ENCODE measurements at regions not wholly inside any gene's neighbourhood (a gene's known extent, or its start where the extent isn't known, plus 50 kb on each side); places are given as distances from the start of the nearest gene placed in this dataset.

DNA sequence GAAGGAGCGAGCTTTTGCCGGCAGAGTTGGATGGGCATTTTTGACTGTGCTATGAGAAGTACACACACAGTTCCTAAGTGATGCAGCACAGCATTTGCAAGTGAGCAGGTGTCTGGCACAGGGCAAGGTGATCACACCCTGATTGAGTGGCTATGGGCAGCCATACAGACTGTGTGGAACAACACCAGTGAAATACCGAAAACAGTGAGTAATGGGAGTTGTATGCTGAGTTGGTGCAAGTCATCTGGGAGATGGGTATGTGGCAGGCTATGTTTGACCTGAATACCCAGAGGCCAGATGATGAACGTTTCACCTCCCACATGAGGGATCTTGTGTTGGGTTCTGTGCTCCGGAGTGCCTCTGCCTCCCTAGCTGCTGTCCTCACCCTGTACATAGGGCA is 53.5 kb upstream of the TIPARP start:
- H3K27ac ChIP-seq (ENCODE audit: low read depth in 2 of 2, low read length in 2 of 2): no peak overlapping the region
- no peaks in the 10 kb centered on the region for H3K9me3 ChIP-seq (ENCODE audit: control insufficient read depth in 2 of 2, low read length in 2 of 2)
- H3K4me1 ChIP-seq (ENCODE audit: control insufficient read depth in 2 of 2, insufficient read depth in 2 of 2, low read length in 2 of 2): no peaks in the 10 kb centered on the region
- no peak overlapping the region for H3K9ac ChIP-seq (ENCODE audit: low read depth in 1 of 2, low read length in 2 of 2)
- H3K36me3 ChIP-seq (ENCODE audit: control insufficient read depth in 2 of 2, insufficient read depth in 2 of 2, low read length in 2 of 2): no peaks in the 10 kb centered on the region
- no peaks in the 10 kb centered on the region for H3K27me3 ChIP-seq (ENCODE audit: control insufficient read depth in 2 of 2, insufficient read depth in 2 of 2, low read length in 2 of 2)
- H3K4me3 ChIP-seq (ENCODE audit: low read length in 2 of 2): no peak overlapping the region

DNA sequence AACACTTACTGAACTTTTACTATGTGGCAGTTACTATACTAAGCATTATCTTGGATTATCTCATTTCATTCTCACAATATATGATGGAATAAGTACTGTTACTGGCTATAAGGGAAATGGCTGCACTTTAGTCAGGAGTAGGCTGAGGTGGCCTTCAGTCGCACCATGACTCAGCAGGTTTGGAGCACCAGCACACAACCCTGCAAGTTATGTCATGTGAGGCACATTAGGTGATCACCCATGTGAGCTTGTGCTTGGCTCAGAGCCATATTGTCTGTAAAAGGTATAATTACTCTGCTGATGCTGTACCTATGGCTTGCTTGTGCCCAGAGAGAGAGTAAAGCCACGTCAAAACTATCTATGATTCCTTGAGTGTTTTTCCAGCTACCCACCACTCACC is 54.1 kb upstream of the TIPARP start:
- no peaks in the 10 kb centered on the region for H3K9me3 ChIP-seq (ENCODE audit: control insufficient read depth in 2 of 2, low read length in 2 of 2)
- H3K27ac ChIP-seq (ENCODE audit: low read depth in 2 of 2, low read length in 2 of 2): no peak overlapping the region
- no peak overlapping the region for H3K9ac ChIP-seq (ENCODE audit: low read depth in 1 of 2, low read length in 2 of 2)

DNA sequence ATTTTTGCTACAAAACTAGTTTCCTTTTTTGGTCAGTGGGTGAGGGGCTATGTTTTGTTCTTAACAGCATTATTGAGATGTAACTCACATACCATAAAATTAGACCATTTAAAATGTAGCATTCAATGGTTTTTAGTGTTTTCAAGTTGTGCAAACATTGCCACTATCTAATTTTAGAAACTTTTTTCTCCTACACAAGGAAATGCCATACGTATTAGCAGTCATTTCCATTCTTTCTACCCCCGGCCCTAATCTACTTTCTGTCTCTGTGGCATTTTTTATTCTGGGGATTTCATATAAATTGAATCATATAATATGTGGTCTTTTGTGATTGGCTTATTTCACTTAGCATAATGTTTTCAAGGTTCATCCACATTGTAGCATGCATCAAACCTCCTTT is 55.0 kb upstream of the TIPARP start:
- no peaks in the 10 kb centered on the region for H3K9me3 ChIP-seq (ENCODE audit: control insufficient read depth in 2 of 2, low read length in 2 of 2)
- H3K4me1 ChIP-seq (ENCODE audit: control insufficient read depth in 2 of 2, insufficient read depth in 2 of 2, low read length in 2 of 2): no peaks in the 10 kb centered on the region
- H3K4me3 ChIP-seq (ENCODE audit: low read length in 2 of 2): no peak overlapping the region
- no peaks in the 10 kb centered on the region for H3K36me3 ChIP-seq (ENCODE audit: control insufficient read depth in 2 of 2, insufficient read depth in 2 of 2, low read length in 2 of 2)
- H3K27me3 ChIP-seq (ENCODE audit: control insufficient read depth in 2 of 2, insufficient read depth in 2 of 2, low read length in 2 of 2): no peaks in the 10 kb centered on the region
- no peak overlapping the region for H3K27ac ChIP-seq (ENCODE audit: low read depth in 2 of 2, low read length in 2 of 2)
- no peak overlapping the region for H3K9ac ChIP-seq (ENCODE audit: low read depth in 1 of 2, low read length in 2 of 2)

More for the DNA sequence above, 54.1 kb upstream of the TIPARP start:
- no peaks in the 10 kb centered on the region for H3K36me3 ChIP-seq (ENCODE audit: control insufficient read depth in 2 of 2, insufficient read depth in 2 of 2, low read length in 2 of 2)
- no peak overlapping the region for H3K4me3 ChIP-seq (ENCODE audit: low read length in 2 of 2)
- H3K27me3 ChIP-seq (ENCODE audit: control insufficient read depth in 2 of 2, insufficient read depth in 2 of 2, low read length in 2 of 2): no peaks in the 10 kb centered on the region
- H3K4me1 ChIP-seq (ENCODE audit: control insufficient read depth in 2 of 2, insufficient read depth in 2 of 2, low read length in 2 of 2): no peaks in the 10 kb centered on the region

DNA sequence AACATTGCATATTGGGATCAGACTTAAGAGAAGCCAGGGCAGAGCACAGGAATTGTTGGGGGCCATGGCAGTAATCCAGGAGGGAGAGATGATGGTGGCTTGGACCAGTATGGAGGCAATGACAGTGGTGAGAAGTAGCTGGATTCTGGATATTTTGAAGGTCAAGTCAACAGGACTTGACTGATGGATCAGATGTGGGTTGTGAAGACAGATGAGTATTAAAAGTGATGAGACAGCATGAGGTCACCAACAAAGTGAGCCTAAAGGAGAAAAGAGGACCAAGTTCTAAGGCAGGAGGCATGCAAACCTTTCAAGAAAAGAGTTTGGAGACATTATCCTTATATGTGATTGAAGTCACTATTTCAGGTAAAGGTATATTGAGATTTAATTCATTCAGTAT is 56.6 kb upstream of the TIPARP start:
- H3K9me3 ChIP-seq (ENCODE audit: control insufficient read depth in 2 of 2, low read length in 2 of 2): no peaks in the 10 kb centered on the region
- H3K27me3 ChIP-seq (ENCODE audit: control insufficient read depth in 2 of 2, insufficient read depth in 2 of 2, low read length in 2 of 2): no peaks in the 10 kb centered on the region
- H3K4me1 ChIP-seq (ENCODE audit: control insufficient read depth in 2 of 2, insufficient read depth in 2 of 2, low read length in 2 of 2): no peaks in the 10 kb centered on the region
- no peak overlapping the region for H3K27ac ChIP-seq (ENCODE audit: low read depth in 2 of 2, low read length in 2 of 2)
- H3K36me3 ChIP-seq (ENCODE audit: control insufficient read depth in 2 of 2, insufficient read depth in 2 of 2, low read length in 2 of 2): no peaks in the 10 kb centered on the region
- H3K9ac ChIP-seq (ENCODE audit: low read depth in 1 of 2, low read length in 2 of 2): no peak overlapping the region
- H3K4me3 ChIP-seq (ENCODE audit: low read length in 2 of 2): no peak overlapping the region

DNA sequence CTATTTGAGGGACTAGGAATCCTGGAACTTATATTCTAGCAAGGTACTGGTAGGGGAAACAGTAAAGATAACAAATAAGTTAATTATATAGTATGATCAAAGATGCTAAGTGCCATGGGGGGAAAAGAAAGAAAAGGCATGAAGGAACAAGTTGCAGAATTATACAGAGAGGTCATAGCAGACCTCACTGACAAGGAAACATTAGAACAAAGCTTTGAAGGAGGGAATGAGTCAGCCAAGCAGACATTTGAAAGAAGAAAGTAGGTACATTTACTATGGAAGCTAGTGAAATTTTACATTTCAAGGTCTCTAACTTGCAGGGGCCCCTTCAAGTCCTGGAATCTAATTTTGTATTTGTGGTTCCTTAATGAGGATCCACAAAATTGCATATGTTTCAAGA is 57.2 kb upstream of the TIPARP start:
- H3K9me3 ChIP-seq (ENCODE audit: control insufficient read depth in 2 of 2, low read length in 2 of 2): no peaks in the 10 kb centered on the region
- no peaks in the 10 kb centered on the region for H3K4me1 ChIP-seq (ENCODE audit: control insufficient read depth in 2 of 2, insufficient read depth in 2 of 2, low read length in 2 of 2)
- H3K36me3 ChIP-seq (ENCODE audit: control insufficient read depth in 2 of 2, insufficient read depth in 2 of 2, low read length in 2 of 2): no peaks in the 10 kb centered on the region
- H3K4me3 ChIP-seq (ENCODE audit: low read length in 2 of 2): no peak overlapping the region
- no peaks in the 10 kb centered on the region for H3K27me3 ChIP-seq (ENCODE audit: control insufficient read depth in 2 of 2, insufficient read depth in 2 of 2, low read length in 2 of 2)
- H3K9ac ChIP-seq (ENCODE audit: low read depth in 1 of 2, low read length in 2 of 2): no peak overlapping the region
- H3K27ac ChIP-seq (ENCODE audit: low read depth in 2 of 2, low read length in 2 of 2): no peak overlapping the region

DNA sequence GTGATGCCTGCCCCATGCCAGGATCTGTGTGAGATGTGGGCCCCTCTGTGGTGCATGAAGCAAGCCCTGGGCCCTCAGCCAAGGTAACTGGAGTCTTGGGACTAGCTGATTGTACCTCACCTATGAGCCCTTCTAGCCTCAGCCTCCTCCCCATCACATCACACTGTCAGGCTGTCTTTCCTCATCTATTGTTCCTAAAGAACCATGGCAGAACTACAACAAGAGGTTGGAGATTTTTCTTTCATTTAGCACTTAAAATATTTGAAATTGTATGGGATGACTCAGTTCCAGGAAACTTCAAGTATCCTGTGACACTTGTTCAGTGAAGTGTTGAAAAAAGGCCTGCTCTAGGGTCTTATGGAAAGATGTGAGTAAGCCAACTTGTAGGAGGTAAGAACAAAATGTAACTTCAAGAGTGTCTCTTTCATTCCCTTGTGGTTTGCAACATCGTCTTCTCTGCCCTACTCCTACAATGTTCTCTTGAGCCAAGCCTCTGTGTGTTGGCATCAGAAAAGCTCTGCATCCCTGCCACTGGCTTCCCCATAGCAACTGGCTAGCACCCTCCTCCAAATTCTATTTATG is 58.7 kb upstream of the TIPARP start:
- H3K27ac ChIP-seq (ENCODE audit: low read depth in 2 of 2, low read length in 2 of 2): no peak overlapping the region
- H3K9me3 ChIP-seq (ENCODE audit: control insufficient read depth in 2 of 2, low read length in 2 of 2): no peaks in the 10 kb centered on the region
- no peak overlapping the region for H3K4me3 ChIP-seq (ENCODE audit: low read length in 2 of 2)
- H3K4me1 ChIP-seq (ENCODE audit: control insufficient read depth in 2 of 2, insufficient read depth in 2 of 2, low read length in 2 of 2): no peaks in the 10 kb centered on the region
- H3K36me3 ChIP-seq (ENCODE audit: control insufficient read depth in 2 of 2, insufficient read depth in 2 of 2, low read length in 2 of 2): no peaks in the 10 kb centered on the region
- H3K27me3 ChIP-seq (ENCODE audit: control insufficient read depth in 2 of 2, insufficient read depth in 2 of 2, low read length in 2 of 2): no peaks in the 10 kb centered on the region
- H3K9ac ChIP-seq (ENCODE audit: low read depth in 1 of 2, low read length in 2 of 2): no peak overlapping the region

DNA sequence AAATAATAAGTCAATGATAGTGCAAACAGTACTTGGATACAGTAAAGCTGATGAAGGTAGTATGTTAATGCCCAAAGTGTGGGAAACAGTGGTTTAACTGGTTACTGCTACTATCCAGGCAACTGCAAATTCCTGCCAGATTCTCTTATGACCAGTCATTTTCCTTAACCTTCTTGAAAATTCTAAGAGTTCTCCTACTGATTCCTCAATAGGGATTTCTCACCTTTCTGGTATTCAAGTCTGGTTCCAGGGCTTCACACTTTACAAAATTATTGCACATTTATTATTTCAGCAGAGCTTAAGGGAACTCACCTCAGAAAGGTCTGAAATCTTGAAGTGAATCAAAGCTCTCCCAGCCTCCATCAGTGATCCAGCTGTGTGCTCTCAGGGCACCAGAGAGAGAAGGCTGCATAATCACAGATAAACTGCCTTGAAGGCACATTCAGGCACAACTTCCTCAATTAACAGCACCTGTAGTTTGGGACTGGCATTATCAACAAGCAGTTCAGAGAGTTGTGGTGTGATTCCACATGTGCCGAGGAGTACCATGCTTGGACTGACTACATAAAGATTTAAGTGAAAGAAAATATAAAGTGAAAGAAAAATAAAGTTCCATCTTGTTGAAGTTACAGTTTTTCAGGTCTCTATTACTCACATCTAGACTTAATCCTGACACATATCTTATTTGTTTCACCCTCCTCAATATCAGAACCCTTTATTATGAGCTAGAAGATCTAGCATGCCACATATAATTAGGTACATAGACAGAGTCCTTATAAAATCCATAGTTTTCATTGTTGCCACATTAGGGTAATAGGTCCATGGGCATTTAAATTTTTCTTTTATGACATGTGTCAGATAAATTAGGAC is 59.5 kb upstream of the TIPARP start:
- Histone ChIP-seq H3K9ac (ENCODE audit: low read depth in 1 of 2, low read length in 2 of 2) (no peak overlapping the region), H3K27me3 (ENCODE audit: control insufficient read depth in 2 of 2, insufficient read depth in 2 of 2, low read length in 2 of 2) (no peaks in the 10 kb centered on the region), H3K36me3 (ENCODE audit: control insufficient read depth in 2 of 2, insufficient read depth in 2 of 2, low read length in 2 of 2) (no peaks in the 10 kb centered on the region), H3K4me3 (ENCODE audit: low read length in 2 of 2) (no peak overlapping the region), H3K9me3 (ENCODE audit: control insufficient read depth in 2 of 2, low read length in 2 of 2) (no peaks in the 10 kb centered on the region), H3K4me1 (ENCODE audit: control insufficient read depth in 2 of 2, insufficient read depth in 2 of 2, low read length in 2 of 2) (no peaks in the 10 kb centered on the region), H3K27ac (ENCODE audit: low read depth in 2 of 2, low read length in 2 of 2) (no peak overlapping the region)

DNA sequence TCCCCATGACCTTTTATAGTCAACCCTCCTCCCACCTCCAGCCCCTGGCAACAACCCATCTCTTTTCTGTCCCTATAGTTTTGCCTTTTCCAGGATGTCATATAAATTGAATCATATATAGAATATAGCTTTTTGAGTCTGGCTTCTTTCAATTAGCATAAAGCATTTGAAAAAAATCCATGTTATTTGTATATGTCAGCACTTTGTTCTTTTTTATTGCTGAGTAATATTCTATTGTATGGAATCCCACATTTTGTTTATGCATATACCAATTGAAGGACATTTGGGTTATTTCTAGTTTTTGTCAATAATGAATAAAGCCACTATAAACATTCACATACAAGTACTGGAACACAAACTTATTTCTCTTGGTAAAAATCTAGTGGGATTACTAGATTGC is 58.0 kb upstream of the SSR3 start:
- no peak overlapping the region for H3K27ac ChIP-seq (ENCODE audit: low read depth in 2 of 2, low read length in 2 of 2)
- no peaks in the 10 kb centered on the region for H3K9me3 ChIP-seq (ENCODE audit: control insufficient read depth in 2 of 2, low read length in 2 of 2)
- no peaks in the 10 kb centered on the region for H3K4me1 ChIP-seq (ENCODE audit: control insufficient read depth in 2 of 2, insufficient read depth in 2 of 2, low read length in 2 of 2)
- H3K4me3 ChIP-seq (ENCODE audit: low read length in 2 of 2): no peak overlapping the region
- no peak overlapping the region for H3K9ac ChIP-seq (ENCODE audit: low read depth in 1 of 2, low read length in 2 of 2)
- no peaks in the 10 kb centered on the region for H3K27me3 ChIP-seq (ENCODE audit: control insufficient read depth in 2 of 2, insufficient read depth in 2 of 2, low read length in 2 of 2)
- no peaks in the 10 kb centered on the region for H3K36me3 ChIP-seq (ENCODE audit: control insufficient read depth in 2 of 2, insufficient read depth in 2 of 2, low read length in 2 of 2)

DNA sequence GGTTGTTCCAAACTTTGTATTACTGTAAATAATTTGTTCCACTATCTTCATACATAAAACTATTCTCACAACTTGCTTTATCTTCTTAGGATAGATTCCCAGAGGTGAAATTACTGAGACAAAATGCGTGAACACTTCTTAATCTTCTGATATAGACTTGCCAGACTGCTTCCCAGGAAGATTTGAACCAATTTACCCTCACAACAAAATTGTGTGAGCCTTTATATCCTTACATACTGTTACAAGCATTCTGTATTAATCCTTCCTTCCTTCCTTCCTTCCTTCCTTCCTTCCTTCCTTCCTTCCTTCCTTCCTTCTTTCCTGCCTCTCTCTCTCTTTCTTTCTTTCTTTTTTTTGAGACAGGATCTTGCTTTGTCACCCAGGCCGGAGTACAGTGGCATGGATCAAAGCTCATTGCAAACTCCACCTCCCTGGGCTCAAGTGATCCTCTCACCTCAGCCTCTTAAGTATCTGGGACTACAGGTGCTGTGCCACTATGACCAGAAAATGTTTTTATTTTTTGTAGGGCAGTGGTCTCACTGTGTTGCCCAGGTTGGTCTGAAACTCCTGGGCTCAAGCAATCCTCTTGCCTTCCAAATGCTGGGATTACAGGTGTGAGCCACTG is 57.1 kb upstream of the SSR3 start:
- Histone ChIP-seq H3K27me3 (ENCODE audit: control insufficient read depth in 2 of 2, insufficient read depth in 2 of 2, low read length in 2 of 2) (no peaks in the 10 kb centered on the region), H3K9ac (ENCODE audit: low read depth in 1 of 2, low read length in 2 of 2) (no peak overlapping the region), H3K27ac (ENCODE audit: low read depth in 2 of 2, low read length in 2 of 2) (no peak overlapping the region), H3K4me3 (ENCODE audit: low read length in 2 of 2) (no peak overlapping the region), H3K4me1 (ENCODE audit: control insufficient read depth in 2 of 2, insufficient read depth in 2 of 2, low read length in 2 of 2) (no peaks in the 10 kb centered on the region), H3K36me3 (ENCODE audit: control insufficient read depth in 2 of 2, insufficient read depth in 2 of 2, low read length in 2 of 2) (no peaks in the 10 kb centered on the region), H3K9me3 (ENCODE audit: control insufficient read depth in 2 of 2, low read length in 2 of 2) (no peaks in the 10 kb centered on the region)

DNA sequence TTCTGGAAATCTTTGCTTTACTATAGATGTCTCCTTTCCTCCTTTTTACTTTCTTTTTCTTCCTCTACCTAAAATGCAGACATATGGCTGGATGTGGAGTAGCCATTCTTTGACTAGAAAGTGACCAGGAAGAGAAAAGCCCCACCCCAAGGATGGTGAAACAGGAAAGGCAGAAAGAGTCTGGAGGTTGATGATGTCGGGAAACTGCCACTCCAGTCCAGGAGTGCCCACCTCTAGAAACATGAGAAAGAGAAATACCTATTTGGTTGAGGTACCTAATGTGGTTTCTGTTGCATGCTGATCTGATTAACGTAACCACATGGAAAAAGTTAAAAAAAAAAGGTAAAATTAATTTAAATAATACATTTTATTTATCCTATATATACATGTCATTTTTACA is 55.2 kb upstream of the SSR3 start:
- H3K36me3 ChIP-seq (ENCODE audit: control insufficient read depth in 2 of 2, insufficient read depth in 2 of 2, low read length in 2 of 2): no peaks in the 10 kb centered on the region
- no peak overlapping the region for H3K27ac ChIP-seq (ENCODE audit: low read depth in 2 of 2, low read length in 2 of 2)
- H3K9ac ChIP-seq (ENCODE audit: low read depth in 1 of 2, low read length in 2 of 2): no peak overlapping the region
- H3K4me3 ChIP-seq (ENCODE audit: low read length in 2 of 2): no peak overlapping the region
- H3K27me3 ChIP-seq (ENCODE audit: control insufficient read depth in 2 of 2, insufficient read depth in 2 of 2, low read length in 2 of 2): no peaks in the 10 kb centered on the region
- H3K4me1 ChIP-seq (ENCODE audit: control insufficient read depth in 2 of 2, insufficient read depth in 2 of 2, low read length in 2 of 2): peaks cover 0 to 4% of the 10 kb centered on the region in 2 donors
- H3K9me3 ChIP-seq (ENCODE audit: control insufficient read depth in 2 of 2, low read length in 2 of 2): no peaks in the 10 kb centered on the region
